ENCODE measurements at regions not wholly inside any gene's neighbourhood (a gene's known extent, or its start where the extent isn't known, plus 50 kb on each side); places are given as distances from the start of the nearest gene placed in this dataset.

DNA sequence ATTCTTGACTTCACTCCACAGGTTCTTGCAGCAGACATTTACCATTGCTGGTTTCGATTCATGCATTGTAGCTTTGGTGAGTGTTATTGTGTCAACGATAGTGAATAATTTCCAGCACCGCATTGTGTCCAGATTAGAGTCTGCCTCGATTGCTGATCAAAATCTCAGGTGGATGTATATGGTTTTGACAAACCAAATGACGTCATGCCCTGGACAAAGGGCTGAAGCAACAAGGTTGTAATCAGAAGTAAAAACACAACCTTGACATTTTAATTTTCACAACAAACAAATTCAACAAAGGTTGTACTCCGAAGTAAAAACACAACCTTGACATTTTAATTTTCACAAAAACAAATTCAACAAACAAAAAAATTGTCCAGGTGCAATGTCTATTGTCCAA is 81.1 kb upstream of the WWC2 start (continued):
- TF ChIP-seq, protein P1, sequence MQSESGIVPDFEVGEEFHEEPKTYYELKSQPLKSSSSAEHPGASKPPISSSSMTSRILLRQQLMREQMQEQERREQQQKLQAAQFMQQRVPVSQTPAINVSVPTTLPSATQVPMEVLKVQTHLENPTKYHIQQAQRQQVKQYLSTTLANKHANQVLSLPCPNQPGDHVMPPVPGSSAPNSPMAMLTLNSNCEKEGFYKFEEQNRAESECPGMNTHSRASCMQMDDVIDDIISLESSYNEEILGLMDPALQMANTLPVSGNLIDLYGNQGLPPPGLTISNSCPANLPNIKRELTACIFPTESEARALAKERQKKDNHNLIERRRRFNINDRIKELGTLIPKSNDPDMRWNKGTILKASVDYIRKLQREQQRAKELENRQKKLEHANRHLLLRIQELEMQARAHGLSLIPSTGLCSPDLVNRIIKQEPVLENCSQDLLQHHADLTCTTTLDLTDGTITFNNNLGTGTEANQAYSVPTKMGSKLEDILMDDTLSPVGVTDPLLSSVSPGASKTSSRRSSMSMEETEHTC (IDR thresholded peaks at IDR 0.05): no peak
- peak in 1 of 2 experiments; percentile 19; a peak in 1 of 4 replicates for TF ChIP-seq TRIM24 (IDR thresholded peaks at IDR 0.05)
- no peak for TF ChIP-seq HNRNPK (IDR thresholded peaks at IDR 0.05; ENCODE audit: low read depth, low read length, poor library complexity, severe bottlenecking)
- no peak for TF ChIP-seq TAF1 (IDR thresholded peaks at IDR 0.05; ENCODE audit: control insufficient read depth, extremely low read depth, insufficient read depth, low read length, severe bottlenecking)
- TF ChIP-seq ZNF766 (CRISPR knock-in tag; conservative IDR thresholded peaks at IDR 0.05): no peak
- no peak for TF ChIP-seq ILK (tag; IDR thresholded peaks at IDR 0.05; ENCODE audit: borderline replicate concordance, low read depth)
- peak; percentile 95 for TF ChIP-seq ATF7 (IDR thresholded peaks at IDR 0.05)
- TF ChIP-seq, protein P2, sequence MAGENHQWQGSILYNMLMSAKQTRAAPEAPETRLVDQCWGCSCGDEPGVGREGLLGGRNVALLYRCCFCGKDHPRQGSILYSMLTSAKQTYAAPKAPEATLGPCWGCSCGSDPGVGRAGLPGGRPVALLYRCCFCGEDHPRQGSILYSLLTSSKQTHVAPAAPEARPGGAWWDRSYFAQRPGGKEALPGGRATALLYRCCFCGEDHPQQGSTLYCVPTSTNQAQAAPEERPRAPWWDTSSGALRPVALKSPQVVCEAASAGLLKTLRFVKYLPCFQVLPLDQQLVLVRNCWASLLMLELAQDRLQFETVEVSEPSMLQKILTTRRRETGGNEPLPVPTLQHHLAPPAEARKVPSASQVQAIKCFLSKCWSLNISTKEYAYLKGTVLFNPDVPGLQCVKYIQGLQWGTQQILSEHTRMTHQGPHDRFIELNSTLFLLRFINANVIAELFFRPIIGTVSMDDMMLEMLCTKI (IDR thresholded peaks at IDR 0.05; ENCODE audit: partially characterized antibody): no peak
- TF ChIP-seq, protein P3, sequence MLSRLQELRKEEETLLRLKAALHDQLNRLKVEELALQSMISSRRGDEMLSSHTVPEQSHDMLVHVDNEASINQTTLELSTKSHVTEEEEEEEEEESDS (CRISPR knock-in tag; IDR thresholded peaks at IDR 0.05): no peak
- TF ChIP-seq CBX1 (IDR thresholded peaks at IDR 0.05; ENCODE audit: low read depth): no peak
- TF ChIP-seq, protein P4, sequence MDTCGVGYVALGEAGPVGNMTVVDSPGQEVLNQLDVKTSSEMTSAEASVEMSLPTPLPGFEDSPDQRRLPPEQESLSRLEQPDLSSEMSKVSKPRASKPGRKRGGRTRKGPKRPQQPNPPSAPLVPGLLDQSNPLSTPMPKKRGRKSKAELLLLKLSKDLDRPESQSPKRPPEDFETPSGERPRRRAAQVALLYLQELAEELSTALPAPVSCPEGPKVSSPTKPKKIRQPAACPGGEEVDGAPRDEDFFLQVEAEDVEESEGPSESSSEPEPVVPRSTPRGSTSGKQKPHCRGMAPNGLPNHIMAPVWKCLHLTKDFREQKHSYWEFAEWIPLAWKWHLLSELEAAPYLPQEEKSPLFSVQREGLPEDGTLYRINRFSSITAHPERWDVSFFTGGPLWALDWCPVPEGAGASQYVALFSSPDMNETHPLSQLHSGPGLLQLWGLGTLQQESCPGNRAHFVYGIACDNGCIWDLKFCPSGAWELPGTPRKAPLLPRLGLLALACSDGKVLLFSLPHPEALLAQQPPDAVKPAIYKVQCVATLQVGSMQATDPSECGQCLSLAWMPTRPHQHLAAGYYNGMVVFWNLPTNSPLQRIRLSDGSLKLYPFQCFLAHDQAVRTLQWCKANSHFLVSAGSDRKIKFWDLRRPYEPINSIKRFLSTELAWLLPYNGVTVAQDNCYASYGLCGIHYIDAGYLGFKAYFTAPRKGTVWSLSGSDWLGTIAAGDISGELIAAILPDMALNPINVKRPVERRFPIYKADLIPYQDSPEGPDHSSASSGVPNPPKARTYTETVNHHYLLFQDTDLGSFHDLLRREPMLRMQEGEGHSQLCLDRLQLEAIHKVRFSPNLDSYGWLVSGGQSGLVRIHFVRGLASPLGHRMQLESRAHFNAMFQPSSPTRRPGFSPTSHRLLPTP (IDR thresholded peaks at IDR 0.05; ENCODE audit: borderline replicate concordance, extremely low read depth, insufficient read length): no peak
- TF ChIP-seq JUNB (CRISPR knock-in tag; conservative IDR thresholded peaks at IDR 0.05): peak; percentile 17; the same call in 1 of the 2 replicates
- no peak for TF ChIP-seq CTBP1 (IDR thresholded peaks at IDR 0.05; ENCODE audit: borderline replicate concordance)

Measured in K562 (cell line).